ENCODE measurements at regions not wholly inside any gene's neighbourhood (a gene's known extent, or its start where the extent isn't known, plus 50 kb on each side); places are given as distances from the start of the nearest gene placed in this dataset.

DNA sequence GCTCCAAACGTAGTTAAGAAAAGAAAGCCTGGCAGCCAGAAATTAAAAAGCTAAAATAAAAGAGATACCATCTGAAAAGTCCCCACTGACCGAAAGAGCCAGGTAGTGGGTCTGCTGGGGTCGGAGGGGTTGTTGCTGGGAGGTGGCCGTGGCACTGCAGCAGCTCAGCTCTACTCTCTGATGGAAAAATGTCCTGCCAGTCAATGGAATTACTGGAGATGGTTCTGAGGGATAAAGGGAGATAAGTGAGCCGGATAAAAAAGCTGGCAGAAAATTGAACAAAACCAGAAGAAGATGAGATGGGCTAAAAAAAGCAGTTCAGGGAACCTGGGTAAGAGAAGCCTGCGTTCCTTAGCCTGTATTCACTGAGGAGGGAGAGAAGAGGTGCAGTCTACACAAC is 202.8 kb downstream of the SREK1 start:
- Mint-ChIP-seq H3K4me3 (no peak overlapping the region), H3K9me3 (peaks cover 0 to 3% (median 0%) of the 10 kb centered on the region in 6 donors), H3K27ac (no peak overlapping the region), H3K4me1 (no peaks in the 10 kb centered on the region), H3K27me3 (ENCODE audit: low read depth in 3 of 3) (peaks cover 0 to 4% (median 2%) of the 10 kb centered on the region in 3 donors), H3K36me3 (no peaks in the 10 kb centered on the region)
- no peak for DNase-seq

GRCh38 chr5:66348387-66349125 is 204.5 kb downstream of the SREK1 start:
- H3K4me1 Mint-ChIP-seq: no peaks in the 10 kb centered on the region
- peaks cover 0 to 3% (median 0%) of the 10 kb centered on the region in 6 donors for H3K9me3 Mint-ChIP-seq
- H3K4me3 Mint-ChIP-seq: no peak overlapping the region
- peaks cover 0 to 5% (median 4%) of the 10 kb centered on the region in 3 donors for H3K27me3 Mint-ChIP-seq (ENCODE audit: low read depth in 3 of 3)
- no peak for DNase-seq
- no peak overlapping the region for H3K27ac Mint-ChIP-seq
- H3K36me3 Mint-ChIP-seq: no peaks in the 10 kb centered on the region

GRCh38 chr5:66351813-66352212 is 207.7 kb downstream of the SREK1 start:
- no peaks in the 10 kb centered on the region for H3K4me1 Mint-ChIP-seq
- H3K27me3 Mint-ChIP-seq (ENCODE audit: low read depth in 3 of 3): peaks cover 0 to 4% (median 2%) of the 10 kb centered on the region in 3 donors
- H3K36me3 Mint-ChIP-seq: no peaks in the 10 kb centered on the region
- no peak for DNase-seq
- H3K4me3 Mint-ChIP-seq: no peak overlapping the region
- peaks cover 0 to 1% (median 0%) of the 10 kb centered on the region in 6 donors for H3K9me3 Mint-ChIP-seq
- no peak overlapping the region for H3K27ac Mint-ChIP-seq

GRCh38 chr5:66353186-66353585 is 209.1 kb downstream of the SREK1 start:
- DNase-seq: no peak
- no peak overlapping the region for H3K4me3 Mint-ChIP-seq
- H3K27ac Mint-ChIP-seq: no peak overlapping the region
- no peaks in the 10 kb centered on the region for H3K36me3 Mint-ChIP-seq
- peaks cover 0 to 2% (median 0%) of the 10 kb centered on the region in 3 donors for H3K27me3 Mint-ChIP-seq (ENCODE audit: low read depth in 3 of 3)
- H3K4me1 Mint-ChIP-seq: no peaks in the 10 kb centered on the region
- peaks cover 0 to 1% (median 0%) of the 10 kb centered on the region in 6 donors for H3K9me3 Mint-ChIP-seq

DNA sequence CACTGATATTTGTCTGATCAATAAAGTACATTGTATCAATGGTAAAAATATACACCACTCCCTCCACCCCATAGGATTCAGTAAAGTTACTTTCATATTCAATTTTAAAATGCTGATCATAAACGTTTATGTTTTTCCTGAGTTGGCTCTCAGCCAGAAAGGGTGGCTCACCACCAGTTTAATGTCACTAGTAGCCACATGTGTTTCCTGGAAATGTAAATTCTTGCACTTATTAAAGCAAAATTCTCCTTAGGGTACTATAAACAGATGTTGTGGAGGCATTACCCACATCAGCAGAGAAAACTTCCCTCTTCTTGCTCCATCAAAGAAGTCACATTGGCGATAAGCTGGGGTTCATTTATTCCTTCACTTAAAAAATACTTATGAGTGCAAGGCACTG is 210.3 kb downstream of the SREK1 start:
- Mint-ChIP-seq H3K36me3 (no peaks in the 10 kb centered on the region), H3K4me1 (no peaks in the 10 kb centered on the region), H3K27me3 (ENCODE audit: low read depth in 3 of 3) (peaks cover 0 to 2% (median 0%) of the 10 kb centered on the region in 3 donors), H3K27ac (no peak overlapping the region), H3K4me3 (no peak overlapping the region), H3K9me3 (peaks cover 0 to 1% (median 0%) of the 10 kb centered on the region in 6 donors)
- DNase-seq: no peak

DNA sequence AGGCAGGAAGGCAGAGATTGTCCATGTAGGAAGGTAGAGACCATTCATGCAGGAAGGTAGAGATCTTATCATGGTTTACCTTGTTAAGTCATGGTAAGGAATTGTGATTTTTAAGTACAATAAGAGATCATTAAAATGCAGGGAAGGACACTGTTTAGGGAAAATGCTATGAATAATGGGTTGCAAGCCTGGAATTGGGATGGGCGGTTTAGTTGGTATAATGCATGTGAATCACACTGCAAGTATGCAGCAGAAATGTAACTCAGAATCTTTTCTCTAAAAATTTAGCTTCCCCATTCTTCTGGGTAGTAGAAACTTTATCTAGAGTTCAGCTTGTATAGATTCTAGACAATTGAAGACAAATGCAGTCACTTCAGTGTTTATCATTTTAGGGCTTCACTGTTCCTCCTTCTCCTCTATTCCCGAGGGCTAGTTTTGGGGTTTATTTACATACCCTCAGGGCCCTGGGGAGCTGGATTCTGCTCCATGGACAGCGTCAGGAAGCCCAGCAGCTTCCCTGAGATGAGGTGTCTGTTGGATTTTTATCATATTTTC is 212.0 kb downstream of the SREK1 start:
- H3K27me3 Mint-ChIP-seq (ENCODE audit: low read depth in 3 of 3): peaks cover 0 to 2% (median 0%) of the 10 kb centered on the region in 3 donors
- no peak overlapping the region for H3K27ac Mint-ChIP-seq
- no peaks in the 10 kb centered on the region for H3K4me1 Mint-ChIP-seq
- no peak for DNase-seq
- peaks cover 0 to 1% (median 0%) of the 10 kb centered on the region in 6 donors for H3K9me3 Mint-ChIP-seq
- no peak overlapping the region for H3K4me3 Mint-ChIP-seq
- H3K36me3 Mint-ChIP-seq: no peaks in the 10 kb centered on the region

DNA sequence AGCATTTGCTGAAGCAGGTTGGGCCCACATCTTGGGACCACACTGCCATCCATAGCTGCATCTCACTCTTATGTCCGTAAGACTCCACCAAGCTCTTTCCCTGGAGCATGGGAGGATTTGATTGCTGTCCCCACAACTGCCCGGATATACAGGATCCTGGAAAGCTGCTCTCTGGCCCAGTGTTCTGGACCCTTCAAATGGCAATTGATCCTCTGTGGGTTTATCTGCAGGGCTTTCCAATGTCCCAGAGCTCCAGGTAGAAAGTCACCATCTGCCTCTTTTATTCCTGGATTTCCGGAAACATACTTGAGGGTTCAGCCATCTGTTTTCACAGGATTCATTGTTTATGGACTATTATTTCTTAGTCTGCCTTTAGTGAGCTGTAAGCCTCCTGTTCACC is 214.6 kb downstream of the SREK1 start:
- Mint-ChIP-seq H3K27ac (no peak overlapping the region), H3K9me3 (peaks cover 0 to 3% (median 0%) of the 10 kb centered on the region in 6 donors), H3K4me3 (no peak overlapping the region), H3K36me3 (no peaks in the 10 kb centered on the region), H3K27me3 (ENCODE audit: low read depth in 3 of 3) (peaks cover 0 to 5% (median 0%) of the 10 kb centered on the region in 3 donors), H3K4me1 (no peaks in the 10 kb centered on the region)
- DNase-seq: no peak

GRCh38 chr5:66361070-66361469 is 217.0 kb downstream of the SREK1 start:
- Mint-ChIP-seq H3K4me1 (no peaks in the 10 kb centered on the region), H3K9me3 (peaks cover 0 to 2% (median 0%) of the 10 kb centered on the region in 6 donors), H3K27ac (no peak overlapping the region), H3K36me3 (no peaks in the 10 kb centered on the region), H3K27me3 (ENCODE audit: low read depth in 3 of 3) (peaks cover 0 to 6% (median 3%) of the 10 kb centered on the region in 3 donors), H3K4me3 (no peak overlapping the region)
- no peak for DNase-seq

DNA sequence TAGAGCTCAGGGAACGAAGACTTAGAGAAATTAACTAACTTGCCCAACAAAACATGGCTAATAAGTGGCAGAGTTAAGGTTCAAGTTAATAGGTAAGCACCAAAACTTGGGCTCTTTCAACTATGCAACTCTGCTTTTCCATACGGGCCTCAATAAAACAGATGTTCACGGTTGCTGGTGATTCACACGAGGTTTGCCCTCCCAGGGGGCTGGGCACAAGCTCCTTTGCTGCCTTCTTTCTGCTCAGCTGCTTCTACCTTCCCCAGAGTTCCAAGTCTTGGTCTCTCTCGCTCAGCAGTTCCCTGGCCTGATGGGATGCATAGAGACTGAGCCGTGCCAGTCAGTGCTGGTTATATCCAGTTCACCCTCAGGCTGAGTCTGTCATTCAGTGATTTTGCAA is 217.9 kb downstream of the SREK1 start:
- Mint-ChIP-seq H3K4me3 (no peak overlapping the region), H3K4me1 (no peaks in the 10 kb centered on the region), H3K36me3 (no peaks in the 10 kb centered on the region), H3K9me3 (peaks cover 0 to 2% (median 0%) of the 10 kb centered on the region in 6 donors), H3K27me3 (ENCODE audit: low read depth in 3 of 3) (peaks cover 0 to 9% (median 4%) of the 10 kb centered on the region in 3 donors), H3K27ac (no peak overlapping the region)
- no peak for DNase-seq

DNA sequence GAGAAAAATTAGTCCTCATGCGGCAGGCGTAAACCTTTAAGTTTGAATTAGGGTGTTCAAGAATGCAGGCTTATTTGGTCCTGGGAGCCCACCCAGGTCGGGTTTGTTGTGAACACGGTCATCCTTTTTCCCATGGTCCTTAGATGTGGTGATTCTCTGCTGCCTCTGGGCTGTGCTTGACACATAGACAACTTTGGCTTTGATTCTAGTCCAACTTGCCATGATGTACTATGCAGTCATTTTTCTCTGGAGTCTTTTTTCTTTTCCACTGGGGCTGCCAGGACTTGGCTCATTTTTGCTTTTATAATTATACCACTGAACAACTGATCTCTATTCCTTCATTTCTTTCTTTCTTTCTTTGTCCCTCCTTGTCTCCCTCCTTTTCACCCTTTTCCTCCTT is 218.6 kb downstream of the SREK1 start:
- DNase-seq: no peak
- Mint-ChIP-seq H3K9me3 (peaks cover 0 to 2% (median 0%) of the 10 kb centered on the region in 6 donors), H3K27ac (no peak overlapping the region), H3K27me3 (ENCODE audit: low read depth in 3 of 3) (peaks cover 0 to 9% (median 4%) of the 10 kb centered on the region in 3 donors), H3K4me1 (no peaks in the 10 kb centered on the region), H3K36me3 (no peaks in the 10 kb centered on the region), H3K4me3 (no peak overlapping the region)

DNA sequence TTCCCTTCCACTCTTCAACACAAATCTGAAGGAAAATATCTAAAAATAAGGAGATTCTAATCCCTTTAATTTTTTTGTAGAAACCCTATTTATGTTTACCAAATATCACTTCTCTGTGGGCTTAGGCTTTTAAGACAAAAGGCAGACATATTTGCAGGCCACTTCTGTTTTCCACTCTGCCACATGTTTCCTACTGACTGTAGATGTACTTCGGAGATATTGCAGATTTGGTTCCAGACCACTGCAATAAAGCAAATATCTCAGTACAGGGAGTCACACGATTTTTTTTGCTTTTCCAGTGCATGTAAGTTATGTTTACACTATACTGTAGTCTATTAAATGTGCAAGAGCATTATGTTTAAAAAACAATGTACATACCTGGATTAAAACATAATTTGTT is 219.0 kb downstream of the SREK1 start:
- Mint-ChIP-seq H3K27ac (no peak overlapping the region), H3K27me3 (ENCODE audit: low read depth in 3 of 3) (peaks cover 0 to 9% (median 6%) of the 10 kb centered on the region in 3 donors), H3K36me3 (no peaks in the 10 kb centered on the region), H3K4me3 (no peak overlapping the region), H3K4me1 (no peaks in the 10 kb centered on the region), H3K9me3 (peaks cover 0 to 2% (median 0%) of the 10 kb centered on the region in 6 donors)
- no peak for DNase-seq

DNA sequence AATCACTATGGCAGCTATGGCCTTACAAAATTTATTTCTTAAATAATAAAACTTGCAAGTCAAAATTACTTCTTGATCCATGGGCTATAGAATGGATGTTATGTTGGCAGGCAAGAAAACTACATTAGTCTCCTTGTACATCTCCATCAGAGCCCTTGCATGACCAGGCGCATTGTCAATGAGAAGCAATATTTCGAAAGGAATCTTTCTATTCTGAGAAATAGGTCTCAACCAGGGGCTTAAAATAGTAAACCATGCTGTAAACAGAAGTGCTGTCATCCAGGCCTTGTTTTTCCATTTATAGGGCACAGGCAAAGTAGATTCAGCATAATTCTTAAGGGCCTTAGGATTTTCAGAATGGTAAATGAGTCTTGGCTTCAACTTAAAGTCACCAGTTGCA is 220.1 kb downstream of the SREK1 start:
- Mint-ChIP-seq H3K27ac (no peak overlapping the region), H3K4me1 (no peaks in the 10 kb centered on the region)

GRCh38 chr5:66365981-66366380 is 221.9 kb downstream of the SREK1 start:
- Mint-ChIP-seq H3K27me3 (ENCODE audit: low read depth in 3 of 3) (peaks cover 0 to 9% (median 7%) of the 10 kb centered on the region in 3 donors), H3K4me1 (no peaks in the 10 kb centered on the region), H3K4me3 (no peak overlapping the region), H3K36me3 (no peaks in the 10 kb centered on the region), H3K27ac (no peak overlapping the region), H3K9me3 (peaks cover 0 to 2% (median 0%) of the 10 kb centered on the region in 6 donors)
- DNase-seq: no peak

More for the DNA sequence above, 220.1 kb downstream of the SREK1 start:
- H3K36me3 Mint-ChIP-seq: no peaks in the 10 kb centered on the region
- peaks cover 0 to 9% (median 7%) of the 10 kb centered on the region in 3 donors for H3K27me3 Mint-ChIP-seq (ENCODE audit: low read depth in 3 of 3)
- H3K4me3 Mint-ChIP-seq: no peak overlapping the region
- DNase-seq: no peak
- H3K9me3 Mint-ChIP-seq: peaks cover 0 to 2% (median 0%) of the 10 kb centered on the region in 6 donors

DNA sequence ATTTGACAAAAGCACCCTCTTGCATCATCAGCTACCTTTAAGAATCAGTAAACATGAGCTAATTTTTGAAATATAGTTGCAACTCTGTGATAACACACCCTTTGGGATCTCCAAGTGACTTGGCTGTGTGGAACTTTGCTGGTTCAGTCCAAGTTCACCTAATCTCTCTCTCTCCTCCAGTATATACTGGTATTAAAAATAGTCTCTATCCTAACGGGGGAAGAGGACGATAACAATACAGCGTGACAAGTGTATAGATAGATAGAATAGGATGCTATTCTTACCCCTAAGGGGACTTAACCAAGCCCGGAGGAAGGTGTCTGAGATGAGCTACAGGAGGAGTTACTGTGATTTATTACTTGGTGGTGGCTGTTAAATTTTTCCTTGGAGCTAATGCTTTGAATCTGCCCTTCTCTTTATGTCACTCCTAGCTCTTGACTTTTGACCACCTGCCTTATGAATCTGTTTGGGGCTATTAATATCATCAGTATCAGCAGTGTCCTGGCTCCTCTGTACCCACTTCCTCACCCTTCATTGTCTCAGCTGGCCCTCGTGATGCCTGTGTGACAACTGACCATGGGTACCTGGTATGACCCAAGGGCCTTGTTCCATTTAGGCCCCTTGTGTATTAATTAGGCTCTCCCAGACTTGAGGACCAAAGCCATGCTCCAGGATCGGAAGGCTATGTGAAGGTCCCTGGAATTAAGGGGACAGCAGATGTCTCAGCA is 223.9 kb downstream of the SREK1 start:
- Mint-ChIP-seq H3K27me3 (ENCODE audit: low read depth in 3 of 3) (peaks cover 0 to 9% (median 9%) of the 10 kb centered on the region in 3 donors), H3K4me3 (no peak overlapping the region), H3K27ac (no peak overlapping the region), H3K4me1 (no peaks in the 10 kb centered on the region), H3K9me3 (no peaks in the 10 kb centered on the region), H3K36me3 (no peaks in the 10 kb centered on the region)
- DNase-seq: no peak
